ENCODE measurements at regions not wholly inside any gene's neighbourhood (a gene's known extent, or its start where the extent isn't known, plus 50 kb on each side); places are given as distances from the start of the nearest gene placed in this dataset.

DNA sequence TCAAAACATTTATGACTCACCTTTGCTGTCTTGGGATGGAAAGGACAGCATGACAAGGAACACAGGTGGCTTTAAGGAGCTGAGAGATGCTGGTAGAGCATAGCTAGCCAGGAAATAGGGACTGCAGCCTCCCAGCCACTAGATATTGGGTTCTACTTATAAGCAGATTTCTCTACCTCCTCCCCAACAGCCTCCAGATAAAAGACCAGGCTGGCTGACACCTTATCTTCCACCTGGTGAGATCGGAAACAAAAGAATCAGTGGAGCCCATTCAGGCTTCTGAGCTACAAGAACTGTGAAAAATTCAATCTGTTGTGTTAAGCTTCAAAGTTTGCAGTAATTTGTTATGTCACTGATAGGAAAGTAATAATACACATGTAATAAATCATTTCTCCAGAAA, 1278.5 kb upstream of the ZEB2 start:
- TF ChIP-seq, protein P1, sequence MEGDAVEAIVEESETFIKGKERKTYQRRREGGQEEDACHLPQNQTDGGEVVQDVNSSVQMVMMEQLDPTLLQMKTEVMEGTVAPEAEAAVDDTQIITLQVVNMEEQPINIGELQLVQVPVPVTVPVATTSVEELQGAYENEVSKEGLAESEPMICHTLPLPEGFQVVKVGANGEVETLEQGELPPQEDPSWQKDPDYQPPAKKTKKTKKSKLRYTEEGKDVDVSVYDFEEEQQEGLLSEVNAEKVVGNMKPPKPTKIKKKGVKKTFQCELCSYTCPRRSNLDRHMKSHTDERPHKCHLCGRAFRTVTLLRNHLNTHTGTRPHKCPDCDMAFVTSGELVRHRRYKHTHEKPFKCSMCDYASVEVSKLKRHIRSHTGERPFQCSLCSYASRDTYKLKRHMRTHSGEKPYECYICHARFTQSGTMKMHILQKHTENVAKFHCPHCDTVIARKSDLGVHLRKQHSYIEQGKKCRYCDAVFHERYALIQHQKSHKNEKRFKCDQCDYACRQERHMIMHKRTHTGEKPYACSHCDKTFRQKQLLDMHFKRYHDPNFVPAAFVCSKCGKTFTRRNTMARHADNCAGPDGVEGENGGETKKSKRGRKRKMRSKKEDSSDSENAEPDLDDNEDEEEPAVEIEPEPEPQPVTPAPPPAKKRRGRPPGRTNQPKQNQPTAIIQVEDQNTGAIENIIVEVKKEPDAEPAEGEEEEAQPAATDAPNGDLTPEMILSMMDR (IDR thresholded peaks at IDR 0.05; ENCODE audit: insufficient read depth, low read depth, low read length): no peak
- TF ChIP-seq EZH2 (IDR thresholded peaks at IDR 0.05; ENCODE audit: insufficient read depth, low read length): no peak
- H3K9me3 Mint-ChIP-seq (ENCODE audit: unreplicated experiment): peaks cover 3% of the 10 kb centered on the region
- Histone ChIP-seq H3K27me3 (ENCODE audit: insufficient read depth, low read length) (no peaks in the 10 kb centered on the region), H2AFZ (ENCODE audit: low read depth, low read length) (no peak overlapping the region), H3K4me1 (ENCODE audit: insufficient read depth, low read length) (no peaks in the 10 kb centered on the region), H3K9me3 (ENCODE audit: insufficient read depth, low read depth, low read length) (no peaks in the 10 kb centered on the region), H3K4me2 (ENCODE audit: low read length) (no peak overlapping the region), H3K27ac (ENCODE audit: low read depth, low read length) (no peak overlapping the region), H3K79me2 (ENCODE audit: insufficient read depth, low read length) (no peaks in the 10 kb centered on the region), H3K9ac (ENCODE audit: low read length) (no peak overlapping the region), H4K20me1 (ENCODE audit: insufficient read depth, low read length) (no peaks in the 10 kb centered on the region), H3K36me3 (ENCODE audit: insufficient read depth, low read length) (no peaks in the 10 kb centered on the region), H3K4me3 (ENCODE audit: insufficient read depth, low read depth, low read length) (no peak overlapping the region)
- peaks cover 8% of the 10 kb centered on the region for H3K4me1 Mint-ChIP-seq (ENCODE audit: low read depth, unreplicated experiment)
- no peaks in the 10 kb centered on the region for H3K27me3 Mint-ChIP-seq (ENCODE audit: low read depth, unreplicated experiment)
- H3K27ac Mint-ChIP-seq (ENCODE audit: unreplicated experiment): no peak overlapping the region
- H3K36me3 Mint-ChIP-seq (ENCODE audit: low read depth, unreplicated experiment): no peaks in the 10 kb centered on the region
- DNase-seq (ENCODE audit: low read depth): no peak
- FAIRE-seq: no peak
- no peak overlapping the region for H3K4me3 Mint-ChIP-seq (ENCODE audit: unreplicated experiment)

DNA sequence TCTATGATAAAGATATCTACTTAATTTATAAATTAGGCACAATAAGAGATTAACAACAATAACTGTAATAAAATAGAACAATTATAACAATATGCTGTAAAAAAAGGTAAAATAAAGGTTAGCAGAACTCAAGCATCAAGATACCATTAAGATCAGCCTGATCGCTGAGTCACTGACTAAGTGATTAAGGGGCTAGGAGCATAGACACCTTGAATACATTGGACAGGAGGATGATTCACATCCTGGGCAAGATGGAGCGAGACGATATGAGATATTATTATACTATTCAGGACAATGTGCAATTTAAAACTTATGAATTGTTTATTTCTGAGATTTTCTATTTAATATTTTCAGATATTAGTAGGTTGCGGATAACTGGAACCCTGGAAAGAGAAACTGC, 1277.8 kb upstream of the ZEB2 start:
- Mint-ChIP-seq H3K27ac (ENCODE audit: unreplicated experiment) (no peak overlapping the region), H3K9me3 (ENCODE audit: unreplicated experiment) (peaks cover 3% of the 10 kb centered on the region), H3K4me1 (ENCODE audit: low read depth, unreplicated experiment) (peaks cover 8% of the 10 kb centered on the region), H3K27me3 (ENCODE audit: low read depth, unreplicated experiment) (no peaks in the 10 kb centered on the region), H3K4me3 (ENCODE audit: unreplicated experiment) (no peak overlapping the region), H3K36me3 (ENCODE audit: low read depth, unreplicated experiment) (no peaks in the 10 kb centered on the region)
- FAIRE-seq: no peak
- Histone ChIP-seq H3K27ac (ENCODE audit: low read depth, low read length) (no peak overlapping the region), H3K27me3 (ENCODE audit: insufficient read depth, low read length) (no peaks in the 10 kb centered on the region), H3K9me3 (ENCODE audit: insufficient read depth, low read depth, low read length) (no peaks in the 10 kb centered on the region), H3K4me1 (ENCODE audit: insufficient read depth, low read length) (no peaks in the 10 kb centered on the region), H3K9ac (ENCODE audit: low read length) (no peak overlapping the region), H4K20me1 (ENCODE audit: insufficient read depth, low read length) (no peaks in the 10 kb centered on the region), H3K4me3 (ENCODE audit: insufficient read depth, low read depth, low read length) (no peak overlapping the region), H2AFZ (ENCODE audit: low read depth, low read length) (no peak overlapping the region), H3K79me2 (ENCODE audit: insufficient read depth, low read length) (no peaks in the 10 kb centered on the region), H3K36me3 (ENCODE audit: insufficient read depth, low read length) (no peaks in the 10 kb centered on the region), H3K4me2 (ENCODE audit: low read length) (no peak overlapping the region)
- peak; percentile 33 for DNase-seq (ENCODE audit: low read depth)
- no peak for TF ChIP-seq EZH2 (IDR thresholded peaks at IDR 0.05; ENCODE audit: insufficient read depth, low read length)
- TF ChIP-seq, protein P1 (IDR thresholded peaks at IDR 0.05; ENCODE audit: insufficient read depth, low read depth, low read length): no peak

DNA sequence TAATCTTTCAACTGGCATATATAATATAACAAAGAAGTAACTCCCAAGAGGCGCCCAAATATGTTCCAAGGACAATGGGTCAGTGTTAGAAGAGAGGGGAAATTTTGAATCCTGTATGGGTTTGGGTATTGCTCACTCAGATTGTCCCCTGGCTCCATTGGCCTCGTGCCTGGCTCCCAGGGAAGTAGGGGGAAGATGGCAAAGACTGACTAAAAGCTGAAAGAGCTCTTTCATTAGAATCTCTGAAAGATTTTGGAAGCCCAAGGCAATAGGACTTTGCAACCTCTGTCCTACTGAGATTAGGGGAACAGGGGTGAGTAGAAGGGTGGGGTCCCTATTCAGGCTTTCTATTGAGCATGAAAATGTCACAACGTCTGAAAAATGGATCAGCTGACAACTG, 1272.8 kb upstream of the ZEB2 start:
- Histone ChIP-seq H3K4me2 (ENCODE audit: low read length) (no peak overlapping the region), H2AFZ (ENCODE audit: low read depth, low read length) (no peak overlapping the region), H3K9ac (ENCODE audit: low read length) (no peak overlapping the region), H3K27ac (ENCODE audit: low read depth, low read length) (no peak overlapping the region), H3K36me3 (ENCODE audit: insufficient read depth, low read length) (no peaks in the 10 kb centered on the region), H3K4me3 (ENCODE audit: insufficient read depth, low read depth, low read length) (no peak overlapping the region), H3K27me3 (ENCODE audit: insufficient read depth, low read length) (no peaks in the 10 kb centered on the region), H3K4me1 (ENCODE audit: insufficient read depth, low read length) (no peaks in the 10 kb centered on the region), H3K79me2 (ENCODE audit: insufficient read depth, low read length) (no peaks in the 10 kb centered on the region), H4K20me1 (ENCODE audit: insufficient read depth, low read length) (no peaks in the 10 kb centered on the region), H3K9me3 (ENCODE audit: insufficient read depth, low read depth, low read length) (no peaks in the 10 kb centered on the region)
- TF ChIP-seq EZH2 (IDR thresholded peaks at IDR 0.05; ENCODE audit: insufficient read depth, low read length): no peak
- TF ChIP-seq, protein P1 (IDR thresholded peaks at IDR 0.05; ENCODE audit: insufficient read depth, low read depth, low read length): no peak
- no peaks in the 10 kb centered on the region for H3K36me3 Mint-ChIP-seq (ENCODE audit: low read depth, unreplicated experiment)
- peaks cover 2% of the 10 kb centered on the region for H3K9me3 Mint-ChIP-seq (ENCODE audit: unreplicated experiment)
- no peak overlapping the region for H3K4me3 Mint-ChIP-seq (ENCODE audit: unreplicated experiment)
- H3K4me1 Mint-ChIP-seq (ENCODE audit: low read depth, unreplicated experiment): no peaks in the 10 kb centered on the region
- H3K27me3 Mint-ChIP-seq (ENCODE audit: low read depth, unreplicated experiment): no peaks in the 10 kb centered on the region
- FAIRE-seq (no peak), DNase-seq (ENCODE audit: low read depth) (no peak)
- H3K27ac Mint-ChIP-seq (ENCODE audit: unreplicated experiment): no peak overlapping the region

Measured in astrocyte (in vitro differentiated cells and primary cell).